ENCODE measurements at regions not wholly inside any gene's neighbourhood (a gene's known extent, or its start where the extent isn't known, plus 50 kb on each side); places are given as distances from the start of the nearest gene placed in this dataset.

GRCh38 chr5:159667286-159667685, 249.0 kb upstream of the ADRA1B start:
- Histone ChIP-seq H3K27ac (no peak overlapping the region), H3K27me3 (replicated peaks in 1 of 7) (no peaks in the 10 kb centered on the region), H3K4me3 (no peak overlapping the region), H3K36me3 (no peaks in the 10 kb centered on the region), H3K4me1 (no peaks in the 10 kb centered on the region), H3K9me3 (peaks cover 0 to 4% (median 0%) of the 10 kb centered on the region in 8 donors)
- DNase-seq, result no peak
- intact Hi-C loops (cut with DNase I; ENCODE audit: low total_unique reads), result no loop called here
- TF ChIP-seq CTCF (IDR thresholded peaks at IDR 0.05 in 8 of 11, conservative IDR thresholded peaks at IDR 0.05 in 3 of 11) (no peak), POLR2AphosphoS5 (IDR thresholded peaks at IDR 0.05) (no peak), POLR2A (IDR thresholded peaks at IDR 0.05) (no peak)
- 62 to 73% (median 69%) methylated on average over 2 of the region's 2 CpGs for WGBS, 5 donors

GRCh38 chr5:159668556-159668955, 247.7 kb upstream of the ADRA1B start:
- Histone ChIP-seq H3K4me1 (no peaks in the 10 kb centered on the region), H3K27ac (no peak overlapping the region), H3K4me3 (no peak overlapping the region), H3K27me3 (replicated peaks in 1 of 7) (no peaks in the 10 kb centered on the region), H3K36me3 (no peaks in the 10 kb centered on the region), H3K9me3 (peaks cover 0 to 9% (median 4%) of the 10 kb centered on the region in 8 donors)
- DNase-seq, result no peak
- 42 to 78% (median 76%) methylated on average over 3 of the region's 3 CpGs for WGBS, 5 donors
- intact Hi-C loops (cut with DNase I; ENCODE audit: low total_unique reads), result no loop called here
- TF ChIP-seq CTCF (IDR thresholded peaks at IDR 0.05 in 8 of 11, conservative IDR thresholded peaks at IDR 0.05 in 3 of 11) (no peak), POLR2A (IDR thresholded peaks at IDR 0.05) (no peak), POLR2AphosphoS5 (IDR thresholded peaks at IDR 0.05) (no peak)

- TF ChIP-seq CTCF (IDR thresholded peaks at IDR 0.05 in 8 of 11, conservative IDR thresholded peaks at IDR 0.05 in 3 of 11) (no peak), POLR2A (IDR thresholded peaks at IDR 0.05) (no peak), POLR2AphosphoS5 (IDR thresholded peaks at IDR 0.05) (no peak)
- intact Hi-C loops (cut with DNase I; ENCODE audit: low total_unique reads), result no loop called here
- no peak for DNase-seq
- Histone ChIP-seq H3K36me3 (no peaks in the 10 kb centered on the region), H3K4me1 (no peaks in the 10 kb centered on the region), H3K27ac (no peak overlapping the region), H3K4me3 (no peak overlapping the region), H3K9me3 (peaks cover 0 to 16% (median 4%) of the 10 kb centered on the region in 8 donors), H3K27me3 (replicated peaks in 1 of 7) (no peaks in the 10 kb centered on the region)
- WGBS, 5 donors, result 74 to 87% (median 78%) methylated on average over 4 of the region's 4 CpGs
Measured at GRCh38 chr5:159669559-159669958, 246.7 kb upstream of the ADRA1B start.

DNA sequence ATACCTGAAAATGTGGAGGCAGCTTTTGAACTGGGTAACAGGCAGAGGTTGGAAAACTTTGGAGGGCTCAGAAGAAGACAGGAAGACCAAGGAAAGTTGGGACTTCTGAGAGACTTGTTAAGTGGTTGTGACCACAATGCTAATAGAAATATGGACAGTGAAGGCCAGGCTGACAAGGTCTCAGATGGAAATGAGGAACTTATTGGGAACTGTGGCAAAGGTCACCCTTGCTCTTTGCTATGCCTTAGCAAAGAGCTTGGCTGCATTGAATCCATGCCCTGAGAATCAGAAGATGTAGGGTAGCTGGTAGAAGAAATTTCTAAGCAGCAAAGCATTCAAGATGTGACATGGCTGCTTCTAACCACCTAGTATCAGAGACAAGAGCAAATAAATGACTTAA, 244.4 kb upstream of the ADRA1B start:
- Histone ChIP-seq H3K9me3 (peaks cover 0 to 16% (median 4%) of the 10 kb centered on the region in 8 donors), H3K4me3 (no peak overlapping the region), H3K4me1 (no peaks in the 10 kb centered on the region), H3K36me3 (no peaks in the 10 kb centered on the region), H3K27ac (no peak overlapping the region), H3K27me3 (replicated peaks in 1 of 7) (no peaks in the 10 kb centered on the region)
- TF ChIP-seq CTCF (IDR thresholded peaks at IDR 0.05 in 8 of 11, conservative IDR thresholded peaks at IDR 0.05 in 3 of 11), result no peak
- no peak for TF ChIP-seq POLR2A (IDR thresholded peaks at IDR 0.05)
- TF ChIP-seq POLR2AphosphoS5 (IDR thresholded peaks at IDR 0.05), result no peak
- intact Hi-C loops (cut with DNase I; ENCODE audit: low total_unique reads), result no loop called here
- no peak for DNase-seq
